GM23338 (cell line): ENCODE measurements at regions not wholly inside any gene's neighbourhood (a gene's known extent, or its start where the extent isn't known, plus 50 kb on each side); places are given as distances from the start of the nearest gene placed in this dataset.

Experiments used
- ATAC-seq: fragments of 200-7000 bp; cut with Tn5 transposase; 3 replicates; pipeline ENCODE4 v1.9.1; 2020
- DNase-seq: peaks from one replicate; pipeline ENCODE4 v3.0.0-alpha.2; 2015; ENCODE audit warnings: low spot score
- H2AFZ ChIP-seq: fragments of 200-600 bp; sonication (generic); 2 replicates; pipeline ENCODE4 v1.8.0; 2016; ENCODE audit warnings: antibody characterized with exemption, mild to moderate bottlenecking, moderate library complexity
- H3F3A ChIP-seq: fragments of 200-600 bp; sonication (generic); replicated peaks from 2 replicates; pipeline ENCODE4 v1.8.0; 2017; ENCODE audit warnings: antibody characterized with exemption, mixed run types, low read depth
- H3K27ac ChIP-seq: fragments of 200-600 bp; sonication (generic); 2 replicates; pipeline ENCODE4 v1.6.1; 2016; ENCODE audit warnings: low read depth
- H3K27me3 ChIP-seq: fragments of 200-600 bp; sonication (generic); 2 replicates; pipeline ENCODE4 v1.8.0; 2016; ENCODE audit warnings: mild to moderate bottlenecking, mixed run types, moderate library complexity; ENCODE audit not compliant: insufficient read depth
- H3K36me3 ChIP-seq: fragments of 200-600 bp; sonication (generic); 2 replicates; pipeline ENCODE4 v1.8.0; 2016; ENCODE audit warnings: mild to moderate bottlenecking; ENCODE audit not compliant: insufficient read depth
- H3K4me1 ChIP-seq: fragments of 200-600 bp; sonication (generic); 2 replicates; pipeline ENCODE4 v1.8.0; 2016; ENCODE audit warnings: mild to moderate bottlenecking, moderate library complexity; ENCODE audit not compliant: insufficient read depth
- H3K4me2 ChIP-seq: fragments of 200-600 bp; sonication (generic); 2 replicates; pipeline ENCODE4 v1.7.1; 2017; ENCODE audit warnings: mixed run types
- H3K4me3 ChIP-seq: fragments of 200-600 bp; sonication (generic); 2 replicates; pipeline ENCODE4 v1.6.1; 2016; ENCODE audit warnings: mixed run types
- H3K79me2 ChIP-seq: fragments of 200-600 bp; sonication (generic); replicated peaks from 2 replicates; pipeline ENCODE4 v1.8.0; 2017; ENCODE audit warnings: mild to moderate bottlenecking; ENCODE audit not compliant: insufficient read depth
- H3K9me2 ChIP-seq: fragments of 200-600 bp; sonication (generic); 2 replicates; pipeline ENCODE4 v1.8.0; 2017; ENCODE audit not compliant: insufficient read depth
- H4K20me1 ChIP-seq: fragments of 200-600 bp; sonication (generic); replicated peaks from 2 replicates; pipeline ENCODE4 v1.8.0; 2017; ENCODE audit warnings: mild to moderate bottlenecking; ENCODE audit not compliant: insufficient read depth
- H3K27ac Mint-ChIP-seq: 2 replicates; pipeline ENCODE4 v1.8.0; 2020; ENCODE audit warnings: inconsistent platforms, mild to moderate bottlenecking, moderate library complexity, mixed read lengths
- H3K27me3 Mint-ChIP-seq: 3 replicates; pipeline ENCODE4 v1.8.0; 2022; ENCODE audit warnings: low read depth, mild to moderate bottlenecking, moderate library complexity, mixed read lengths, inconsistent platforms; ENCODE audit not compliant: insufficient read depth, poor library complexity
- H3K36me3 Mint-ChIP-seq: 3 replicates; pipeline ENCODE4 v1.8.0; 2021; ENCODE audit warnings: low read depth, mild to moderate bottlenecking, inconsistent platforms, moderate library complexity, mixed read lengths
- H3K4me1 Mint-ChIP-seq: 3 replicates; pipeline ENCODE4 v1.8.0; 2020; ENCODE audit warnings: mild to moderate bottlenecking, inconsistent platforms, mixed read lengths
- H3K4me3 Mint-ChIP-seq: 3 replicates; pipeline ENCODE4 v1.8.0; 2021; ENCODE audit warnings: moderate library complexity, mild to moderate bottlenecking, inconsistent platforms, mixed read lengths
- H3K9me3 Mint-ChIP-seq: 3 replicates; pipeline ENCODE4 v1.8.0; 2020; ENCODE audit warnings: moderate library complexity, mild to moderate bottlenecking, inconsistent platforms, mixed read lengths
- CREB1 ChIP-seq: fragments of 250-450 bp; sonication (Bioruptor Pico); IDR thresholded peaks from 2 replicates; pipeline ENCODE4 v1.5.0; 2020; ENCODE audit warnings: low read depth, mild to moderate bottlenecking, moderate library complexity
- EZH2 ChIP-seq: fragments of 200-600 bp; sonication (generic); IDR thresholded peaks from one replicate; pipeline ENCODE4 v1.8.0; 2017; ENCODE audit warnings: antibody characterized with exemption, mild to moderate bottlenecking, low read depth; ENCODE audit not compliant: unreplicated experiment
- EZH2phosphoT487 ChIP-seq: fragments of 200-600 bp; sonication (generic); IDR thresholded peaks from one replicate; pipeline ENCODE4 v1.8.1; 2018; ENCODE audit warnings: antibody characterized with exemption; ENCODE audit not compliant: unreplicated experiment
- JUNB ChIP-seq: IDR thresholded peaks from one replicate; pipeline ENCODE4 v1.6.1; 2016; ENCODE audit warnings: antibody characterized with exemption; ENCODE audit not compliant: unreplicated experiment
- NANOG ChIP-seq: IDR thresholded peaks from 2 replicates; pipeline ENCODE4 v1.6.1; 2016; ENCODE audit warnings: antibody characterized with exemption, borderline replicate concordance
- POLR2AphosphoS5 ChIP-seq: IDR thresholded peaks from 2 replicates; pipeline ENCODE4 v1.6.1; 2016; ENCODE audit warnings: antibody characterized with exemption, low read depth
- STAT1 ChIP-seq: IDR thresholded peaks from one replicate; pipeline ENCODE4 v1.6.1; 2016; ENCODE audit warnings: antibody characterized with exemption; ENCODE audit not compliant: unreplicated experiment
- ZNF114 ChIP-seq: fragments of 250-450 bp; sonication (Bioruptor Pico); IDR thresholded peaks from 2 replicates; pipeline ENCODE4 v1.5.0; 2020; ENCODE audit warnings: mild to moderate bottlenecking, moderate library complexity
- ZNF331 ChIP-seq: fragments of 250-450 bp; sonication (Bioruptor Pico); IDR thresholded peaks from 2 replicates; pipeline ENCODE4 v1.5.0; 2020; ENCODE audit warnings: low read depth, mild to moderate bottlenecking, moderate library complexity
- TF ChIP-seq, protein P1 (sequence below): fragments of 250-450 bp; sonication (Bioruptor Pico); IDR thresholded peaks from 2 replicates; pipeline ENCODE4 v1.5.0; 2020; ENCODE audit warnings: mild to moderate bottlenecking, moderate library complexity
- TF ChIP-seq, protein P2 (sequence below), 2 experiments: fragments of 200-600 bp in 1 of 2; sonication (generic) in 1 of 2; conservative IDR thresholded peaks; 2 replicates each; pipeline versions ENCODE4 v1.5.1 to v1.6.1; 2016 to 2017; ENCODE audit warnings: antibody characterized with exemption in 2 of 2, low read depth in 2 of 2, mild to moderate bottlenecking in 2 of 2, moderate library complexity in 1 of 2
- TF ChIP-seq, protein P3 (sequence below): IDR thresholded peaks from one replicate; pipeline ENCODE4 v1.6.1; 2018; ENCODE audit warnings: antibody characterized with exemption; ENCODE audit not compliant: unreplicated experiment
- TF ChIP-seq, protein P4 (sequence below): IDR thresholded peaks from 2 replicates; pipeline ENCODE4 v1.6.1; 2016; ENCODE audit warnings: antibody characterized with exemption

DNA sequence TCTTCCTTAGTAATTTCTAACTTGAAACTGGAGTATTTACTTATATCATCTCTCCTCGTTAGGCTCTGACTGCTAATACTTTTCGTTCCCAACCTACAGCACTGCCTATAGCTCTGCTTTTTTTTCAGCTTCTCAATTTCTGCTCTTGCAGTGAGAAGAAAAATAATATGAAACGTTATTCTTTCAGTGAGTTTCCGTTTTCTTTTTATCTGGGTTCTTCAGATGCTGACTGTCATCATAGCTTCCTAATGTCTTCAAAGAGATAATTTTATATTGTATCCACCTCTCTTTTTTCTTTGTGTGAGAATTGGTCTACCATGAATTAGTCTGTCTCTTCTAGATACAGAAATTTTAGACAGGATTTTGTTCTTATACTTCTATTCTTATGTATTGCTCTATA, 454.9 kb downstream of the LMO7 start:
- Histone ChIP-seq H3K79me2 (no peaks in the 10 kb centered on the region), H3K4me2 (no peak overlapping the region), H4K20me1 (no peaks in the 10 kb centered on the region), H3K36me3 (no peaks in the 10 kb centered on the region; the same call in 1 of the 2 replicates), H3K9me2 (no peaks in the 10 kb centered on the region; the same call in 1 of the 2 replicates), H3K27me3 (no peaks in the 10 kb centered on the region), H3F3A (no peaks in the 10 kb centered on the region), H2AFZ (no peak overlapping the region), H3K4me1 (no peaks in the 10 kb centered on the region), H3K4me3 (no peak overlapping the region), H3K27ac (no peak overlapping the region)
- TF ChIP-seq POLR2AphosphoS5 (no peak), CREB1 (no peak), STAT1 (no peak), JUNB (no peak), ZNF331 (CRISPR knock-in tag) (no peak), ZNF114 (no peak), NANOG (no peak), EZH2phosphoT487 (no peak), EZH2 (no peak)
- TF ChIP-seq, protein P1, sequence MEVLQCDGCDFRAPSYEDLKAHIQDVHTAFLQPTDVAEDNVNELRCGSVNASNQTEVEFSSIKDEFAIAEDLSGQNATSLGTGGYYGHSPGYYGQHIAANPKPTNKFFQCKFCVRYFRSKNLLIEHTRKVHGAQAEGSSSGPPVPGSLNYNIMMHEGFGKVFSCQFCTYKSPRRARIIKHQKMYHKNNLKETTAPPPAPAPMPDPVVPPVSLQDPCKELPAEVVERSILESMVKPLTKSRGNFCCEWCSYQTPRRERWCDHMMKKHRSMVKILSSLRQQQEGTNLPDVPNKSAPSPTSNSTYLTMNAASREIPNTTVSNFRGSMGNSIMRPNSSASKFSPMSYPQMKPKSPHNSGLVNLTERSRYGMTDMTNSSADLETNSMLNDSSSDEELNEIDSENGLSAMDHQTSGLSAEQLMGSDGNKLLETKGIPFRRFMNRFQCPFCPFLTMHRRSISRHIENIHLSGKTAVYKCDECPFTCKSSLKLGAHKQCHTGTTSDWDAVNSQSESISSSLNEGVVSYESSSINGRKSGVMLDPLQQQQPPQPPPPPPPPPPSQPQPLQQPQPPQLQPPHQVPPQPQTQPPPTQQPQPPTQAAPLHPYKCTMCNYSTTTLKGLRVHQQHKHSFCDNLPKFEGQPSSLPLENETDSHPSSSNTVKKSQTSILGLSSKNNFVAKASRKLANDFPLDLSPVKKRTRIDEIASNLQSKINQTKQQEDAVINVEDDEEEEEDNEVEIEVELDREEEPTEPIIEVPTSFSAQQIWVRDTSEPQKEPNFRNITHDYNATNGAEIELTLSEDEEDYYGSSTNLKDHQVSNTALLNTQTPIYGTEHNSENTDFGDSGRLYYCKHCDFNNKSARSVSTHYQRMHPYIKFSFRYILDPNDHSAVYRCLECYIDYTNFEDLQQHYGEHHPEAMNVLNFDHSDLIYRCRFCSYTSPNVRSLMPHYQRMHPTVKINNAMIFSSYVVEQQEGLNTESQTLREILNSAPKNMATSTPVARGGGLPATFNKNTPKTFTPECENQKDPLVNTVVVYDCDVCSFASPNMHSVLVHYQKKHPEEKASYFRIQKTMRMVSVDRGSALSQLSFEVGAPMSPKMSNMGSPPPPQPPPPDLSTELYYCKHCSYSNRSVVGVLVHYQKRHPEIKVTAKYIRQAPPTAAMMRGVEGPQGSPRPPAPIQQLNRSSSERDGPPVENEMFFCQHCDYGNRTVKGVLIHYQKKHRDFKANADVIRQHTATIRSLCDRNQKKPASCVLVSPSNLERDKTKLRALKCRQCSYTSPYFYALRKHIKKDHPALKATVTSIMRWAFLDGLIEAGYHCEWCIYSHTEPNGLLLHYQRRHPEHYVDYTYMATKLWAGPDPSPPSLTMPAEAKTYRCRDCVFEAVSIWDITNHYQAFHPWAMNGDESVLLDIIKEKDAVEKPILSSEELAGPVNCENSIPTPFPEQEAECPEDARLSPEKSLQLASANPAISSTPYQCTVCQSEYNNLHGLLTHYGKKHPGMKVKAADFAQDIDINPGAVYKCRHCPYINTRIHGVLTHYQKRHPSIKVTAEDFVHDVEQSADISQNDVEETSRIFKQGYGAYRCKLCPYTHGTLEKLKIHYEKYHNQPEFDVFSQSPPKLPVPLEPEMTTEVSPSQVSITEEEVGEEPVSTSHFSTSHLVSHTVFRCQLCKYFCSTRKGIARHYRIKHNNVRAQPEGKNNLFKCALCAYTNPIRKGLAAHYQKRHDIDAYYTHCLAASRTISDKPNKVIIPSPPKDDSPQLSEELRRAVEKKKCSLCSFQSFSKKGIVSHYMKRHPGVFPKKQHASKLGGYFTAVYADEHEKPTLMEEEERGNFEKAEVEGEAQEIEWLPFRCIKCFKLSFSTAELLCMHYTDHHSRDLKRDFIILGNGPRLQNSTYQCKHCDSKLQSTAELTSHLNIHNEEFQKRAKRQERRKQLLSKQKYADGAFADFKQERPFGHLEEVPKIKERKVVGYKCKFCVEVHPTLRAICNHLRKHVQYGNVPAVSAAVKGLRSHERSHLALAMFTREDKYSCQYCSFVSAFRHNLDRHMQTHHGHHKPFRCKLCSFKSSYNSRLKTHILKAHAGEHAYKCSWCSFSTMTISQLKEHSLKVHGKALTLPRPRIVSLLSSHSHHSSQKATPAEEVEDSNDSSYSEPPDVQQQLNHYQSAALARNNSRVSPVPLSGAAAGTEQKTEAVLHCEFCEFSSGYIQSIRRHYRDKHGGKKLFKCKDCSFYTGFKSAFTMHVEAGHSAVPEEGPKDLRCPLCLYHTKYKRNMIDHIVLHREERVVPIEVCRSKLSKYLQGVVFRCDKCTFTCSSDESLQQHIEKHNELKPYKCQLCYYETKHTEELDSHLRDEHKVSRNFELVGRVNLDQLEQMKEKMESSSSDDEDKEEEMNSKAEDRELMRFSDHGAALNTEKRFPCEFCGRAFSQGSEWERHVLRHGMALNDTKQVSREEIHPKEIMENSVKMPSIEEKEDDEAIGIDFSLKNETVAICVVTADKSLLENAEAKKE (CRISPR knock-in tag): no peak
- TF ChIP-seq, protein P2, sequence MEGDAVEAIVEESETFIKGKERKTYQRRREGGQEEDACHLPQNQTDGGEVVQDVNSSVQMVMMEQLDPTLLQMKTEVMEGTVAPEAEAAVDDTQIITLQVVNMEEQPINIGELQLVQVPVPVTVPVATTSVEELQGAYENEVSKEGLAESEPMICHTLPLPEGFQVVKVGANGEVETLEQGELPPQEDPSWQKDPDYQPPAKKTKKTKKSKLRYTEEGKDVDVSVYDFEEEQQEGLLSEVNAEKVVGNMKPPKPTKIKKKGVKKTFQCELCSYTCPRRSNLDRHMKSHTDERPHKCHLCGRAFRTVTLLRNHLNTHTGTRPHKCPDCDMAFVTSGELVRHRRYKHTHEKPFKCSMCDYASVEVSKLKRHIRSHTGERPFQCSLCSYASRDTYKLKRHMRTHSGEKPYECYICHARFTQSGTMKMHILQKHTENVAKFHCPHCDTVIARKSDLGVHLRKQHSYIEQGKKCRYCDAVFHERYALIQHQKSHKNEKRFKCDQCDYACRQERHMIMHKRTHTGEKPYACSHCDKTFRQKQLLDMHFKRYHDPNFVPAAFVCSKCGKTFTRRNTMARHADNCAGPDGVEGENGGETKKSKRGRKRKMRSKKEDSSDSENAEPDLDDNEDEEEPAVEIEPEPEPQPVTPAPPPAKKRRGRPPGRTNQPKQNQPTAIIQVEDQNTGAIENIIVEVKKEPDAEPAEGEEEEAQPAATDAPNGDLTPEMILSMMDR (conservative IDR thresholded peaks at IDR 0.05; ENCODE audit: low read depth in 2 of 2): no peak
- TF ChIP-seq, protein P3, sequence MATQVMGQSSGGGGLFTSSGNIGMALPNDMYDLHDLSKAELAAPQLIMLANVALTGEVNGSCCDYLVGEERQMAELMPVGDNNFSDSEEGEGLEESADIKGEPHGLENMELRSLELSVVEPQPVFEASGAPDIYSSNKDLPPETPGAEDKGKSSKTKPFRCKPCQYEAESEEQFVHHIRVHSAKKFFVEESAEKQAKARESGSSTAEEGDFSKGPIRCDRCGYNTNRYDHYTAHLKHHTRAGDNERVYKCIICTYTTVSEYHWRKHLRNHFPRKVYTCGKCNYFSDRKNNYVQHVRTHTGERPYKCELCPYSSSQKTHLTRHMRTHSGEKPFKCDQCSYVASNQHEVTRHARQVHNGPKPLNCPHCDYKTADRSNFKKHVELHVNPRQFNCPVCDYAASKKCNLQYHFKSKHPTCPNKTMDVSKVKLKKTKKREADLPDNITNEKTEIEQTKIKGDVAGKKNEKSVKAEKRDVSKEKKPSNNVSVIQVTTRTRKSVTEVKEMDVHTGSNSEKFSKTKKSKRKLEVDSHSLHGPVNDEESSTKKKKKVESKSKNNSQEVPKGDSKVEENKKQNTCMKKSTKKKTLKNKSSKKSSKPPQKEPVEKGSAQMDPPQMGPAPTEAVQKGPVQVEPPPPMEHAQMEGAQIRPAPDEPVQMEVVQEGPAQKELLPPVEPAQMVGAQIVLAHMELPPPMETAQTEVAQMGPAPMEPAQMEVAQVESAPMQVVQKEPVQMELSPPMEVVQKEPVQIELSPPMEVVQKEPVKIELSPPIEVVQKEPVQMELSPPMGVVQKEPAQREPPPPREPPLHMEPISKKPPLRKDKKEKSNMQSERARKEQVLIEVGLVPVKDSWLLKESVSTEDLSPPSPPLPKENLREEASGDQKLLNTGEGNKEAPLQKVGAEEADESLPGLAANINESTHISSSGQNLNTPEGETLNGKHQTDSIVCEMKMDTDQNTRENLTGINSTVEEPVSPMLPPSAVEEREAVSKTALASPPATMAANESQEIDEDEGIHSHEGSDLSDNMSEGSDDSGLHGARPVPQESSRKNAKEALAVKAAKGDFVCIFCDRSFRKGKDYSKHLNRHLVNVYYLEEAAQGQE: no peak
- TF ChIP-seq, protein P4, sequence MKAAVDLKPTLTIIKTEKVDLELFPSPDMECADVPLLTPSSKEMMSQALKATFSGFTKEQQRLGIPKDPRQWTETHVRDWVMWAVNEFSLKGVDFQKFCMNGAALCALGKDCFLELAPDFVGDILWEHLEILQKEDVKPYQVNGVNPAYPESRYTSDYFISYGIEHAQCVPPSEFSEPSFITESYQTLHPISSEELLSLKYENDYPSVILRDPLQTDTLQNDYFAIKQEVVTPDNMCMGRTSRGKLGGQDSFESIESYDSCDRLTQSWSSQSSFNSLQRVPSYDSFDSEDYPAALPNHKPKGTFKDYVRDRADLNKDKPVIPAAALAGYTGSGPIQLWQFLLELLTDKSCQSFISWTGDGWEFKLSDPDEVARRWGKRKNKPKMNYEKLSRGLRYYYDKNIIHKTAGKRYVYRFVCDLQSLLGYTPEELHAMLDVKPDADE: no peak
- no peak for ATAC-seq
- H3K36me3 Mint-ChIP-seq: peaks cover 21% of the 10 kb centered on the region
- peaks cover 32% of the 10 kb centered on the region for H3K9me3 Mint-ChIP-seq
- no peak for DNase-seq
- H3K4me3 Mint-ChIP-seq: no peak overlapping the region
- H3K4me1 Mint-ChIP-seq: no peaks in the 10 kb centered on the region
- H3K27ac Mint-ChIP-seq: no peak overlapping the region
- peaks cover 2% of the 10 kb centered on the region for H3K27me3 Mint-ChIP-seq
